ENCODE measurements at regions not wholly inside any gene's neighbourhood (a gene's known extent, or its start where the extent isn't known, plus 50 kb on each side); places are given as distances from the start of the nearest gene placed in this dataset.

GRCh38 chr5:130529511-130530485, 625.5 kb downstream of the CHSY3 start:
- TF ChIP-seq CTCF (conservative IDR thresholded peaks at IDR 0.05) = no peak
- TF ChIP-seq ZFX (IDR thresholded peaks at IDR 0.05) = no peak
